ENCODE measurements at regions not wholly inside any gene's neighbourhood (a gene's known extent, or its start where the extent isn't known, plus 50 kb on each side); places are given as distances from the start of the nearest gene placed in this dataset.

- peaks cover 58% of the 10 kb centered on the region for H3K4me1 ChIP-seq (ENCODE audit: insufficient read depth, low read length)
- peak; percentile 96 for ATAC-seq
- no peak overlapping the region for H3K4me3 ChIP-seq (replicated peaks in 1 of 3; ENCODE audit: insufficient read depth in 1 of 3, low read depth in 2 of 3, low read length in 3 of 3)
- H3K36me3 ChIP-seq (replicated peaks in 1 of 2; ENCODE audit: control insufficient read depth in 1 of 2, insufficient read depth in 2 of 2, low read length in 2 of 2), result no peaks in the 10 kb centered on the region
- in situ Hi-C loops (cut with HindIII; ENCODE audit: extremely low pct_ligation_motif_present, low pct_unique_long_range_greater_than_20kb) (loop anchor here (10.0 kb wide), 1 partner anchor 163 kb away; no protein-coding TSS in a partner anchor), intact Hi-C loops (cut with micrococcal nuclease; ENCODE audit: unreplicated experiment) (no loop called here)
- no peaks in the 10 kb centered on the region for H3K27me3 ChIP-seq (ENCODE audit: control insufficient read depth in 1 of 2, insufficient read depth in 2 of 2, low read length in 2 of 2)
- no peak overlapping the region for H3K9ac ChIP-seq (ENCODE audit: insufficient read depth, low read depth, low read length)
- no peaks in the 10 kb centered on the region for H3K9me3 ChIP-seq (ENCODE audit: low read length)
- peak; percentile 75 for DNase-seq (ENCODE audit: low spot score)
- CTCF ChIA-PET (ENCODE audit: low intra/inter-chr PET ratio, low total read pairs), result no interaction called here
- no TSS peak for BruUV-seq (replicated peaks)
- TF ChIP-seq ZBTB38 (CRISPR knock-in tag; IDR thresholded peaks at IDR 0.05) (0 out of 2 replicates have a peak, but pooled peaks have one; percentile 30), ERF (CRISPR knock-in tag; IDR thresholded peaks at IDR 0.05) (no peak), EHMT2 (IDR thresholded peaks at IDR 0.05; ENCODE audit: borderline replicate concordance, low read depth, low read length) (peak; percentile 42), ZNF644 (CRISPR knock-in tag; IDR thresholded peaks at IDR 0.05; ENCODE audit: low read depth) (peak; percentile 64), RAD21 (CRISPR knock-in tag; IDR thresholded peaks at IDR 0.05) (peak; percentile 23; the same call in 1 of the 2 replicates), SMC3 (IDR thresholded peaks at IDR 0.05; ENCODE audit: low read length) (peak; percentile 15), XRCC5 (optimal IDR thresholded peaks at IDR 0.05; ENCODE audit: low read length) (peak; percentile 74), CEBPB (IDR thresholded peaks at IDR 0.05; ENCODE audit: borderline replicate concordance, low read depth, low read length) (0 out of 2 replicates have a peak, but pooled peaks have one; percentile 10), ZGPAT (CRISPR knock-in tag; IDR thresholded peaks at IDR 0.05) (0 out of 2 replicates have a peak, but pooled peaks have one; percentile 31), ZNF331 (CRISPR knock-in tag; IDR thresholded peaks at IDR 0.05) (0 out of 2 replicates have a peak, but pooled peaks have one; percentile 36), ZBTB33 (CRISPR knock-in tag; IDR thresholded peaks at IDR 0.05) (0 out of 2 replicates have a peak, but pooled peaks have one; percentile 33), PHB2 (IDR thresholded peaks at IDR 0.05; ENCODE audit: partially characterized antibody) (no peak), IKZF1 (IDR thresholded peaks at IDR 0.05) (no peak), PRDM10 (CRISPR knock-in tag; IDR thresholded peaks at IDR 0.05; ENCODE audit: low read depth) (0 out of 2 replicates have a peak, but pooled peaks have one; percentile 58), ZNF317 (CRISPR knock-in tag; IDR thresholded peaks at IDR 0.05) (0 out of 2 replicates have a peak, but pooled peaks have one; percentile 22), CBX5 (CRISPR knock-in tag; IDR thresholded peaks at IDR 0.05; ENCODE audit: borderline replicate concordance) (0 out of 2 replicates have a peak, but pooled peaks have one; percentile 55), ZNF205 (CRISPR knock-in tag; IDR thresholded peaks at IDR 0.05) (peak; percentile 47; the same call in 1 of the 2 replicates), STAG1 (CRISPR knock-in tag; IDR thresholded peaks at IDR 0.05) (peak; percentile 37; the same call in 1 of the 2 replicates), ZNF597 (CRISPR knock-in tag; IDR thresholded peaks at IDR 0.05) (no peak)
- H3K4me2 ChIP-seq (ENCODE audit: low read depth, low read length), result no peak overlapping the region
- 64% methylated on average over 7 of the region's 7 CpGs for WGBS (ENCODE audit: low lambda C conversion rate)
- FAIRE-seq, result peak; percentile 82
- no peaks in the 10 kb centered on the region for H4K20me1 ChIP-seq (ENCODE audit: insufficient read depth, low read length)
- no peaks in the 10 kb centered on the region for H3K79me2 ChIP-seq (ENCODE audit: insufficient read depth, low read length)
- no peak overlapping the region for H3K27ac ChIP-seq (ENCODE audit: extremely low read length, insufficient read depth, low read length)
- H2AFZ ChIP-seq (ENCODE audit: low read length), result no peak overlapping the region
- POLR2A ChIA-PET, result interaction anchor here (0.9 kb wide), 1 partner anchor 107 kb away, joined by 4 read pairs; no protein-coding TSS in a partner anchor
Measured at GRCh38 chr20:21027569-21027968, 78.6 kb downstream of the LINC00237 start.
